WTC11 (cell line): ENCODE measurements at regions not wholly inside any gene's neighbourhood (a gene's known extent, or its start where the extent isn't known, plus 50 kb on each side); places are given as distances from the start of the nearest gene placed in this dataset.

ENCODE experiments used
- ATAC-seq: fragments of 200-7000 bp; cut with Tn5 transposase; 2 replicates; pipeline ENCODE4 v1.10.0; 2021; ENCODE audit warnings: mild to moderate bottlenecking, moderate library complexity
- CTCF ChIA-PET: fragments of 300-600 bp; sonication (Branson Sonifier 250); formaldehyde crosslinking; loops from one replicate; lab custom pipeline; 2021; ENCODE audit warnings: antibody characterized with exemption; lab: Charles Lee
- POLR2A ChIA-PET: fragments of 350-600 bp; sonication (Branson Sonifier 250); formaldehyde crosslinking; loops from one replicate; lab custom pipeline; 2021; ENCODE audit warnings: antibody characterized with exemption; lab: Charles Lee
- DNase-seq: peaks from one replicate; pipeline ENCODE4 v3.0.0; 2021; ENCODE audit warnings: low spot score
- H3K27ac Mint-ChIP-seq: 2 replicates; pipeline ENCODE4 v1.8.0; 2021; ENCODE audit warnings: mixed read lengths
- H3K27me3 Mint-ChIP-seq: 2 replicates; pipeline ENCODE4 v1.8.0; 2021; ENCODE audit warnings: low read depth, mild to moderate bottlenecking, moderate library complexity, mixed read lengths
- H3K36me3 Mint-ChIP-seq: 2 replicates; pipeline ENCODE4 v1.8.0; 2021; ENCODE audit warnings: mixed read lengths
- H3K4me1 Mint-ChIP-seq: 2 replicates; pipeline ENCODE4 v1.8.0; 2022; ENCODE audit warnings: mixed read lengths
- H3K4me3 Mint-ChIP-seq: 2 replicates; pipeline ENCODE4 v1.8.0; 2021; ENCODE audit warnings: mild to moderate bottlenecking, moderate library complexity, mixed read lengths
- H3K9me3 Mint-ChIP-seq: 2 replicates; pipeline ENCODE4 v1.8.0; 2021; ENCODE audit warnings: mixed read lengths
- ATF1 ChIP-seq: sonication (generic); formaldehyde crosslinking; IDR thresholded peaks from 2 replicates; pipeline ENCODE4 v1.8.1; 2023; ENCODE audit warnings: mild to moderate bottlenecking, moderate library complexity, missing genetic modification reagents
- ATF3 ChIP-seq: sonication (generic); formaldehyde crosslinking; conservative IDR thresholded peaks from 2 replicates; pipeline ENCODE4 v1.8.1; 2022; ENCODE audit warnings: mild to moderate bottlenecking, missing genetic modification reagents
- CBFB ChIP-seq: sonication (generic); formaldehyde crosslinking; IDR thresholded peaks from 2 replicates; pipeline ENCODE4 v1.8.1; 2022; ENCODE audit warnings: mild to moderate bottlenecking, low read depth, missing genetic modification reagents
- CREM ChIP-seq: sonication (generic); formaldehyde crosslinking; IDR thresholded peaks from 2 replicates; pipeline ENCODE4 v1.8.1; 2022; ENCODE audit warnings: mild to moderate bottlenecking, missing genetic modification reagents, moderate library complexity
- E2F1 ChIP-seq: sonication (generic); formaldehyde crosslinking; IDR thresholded peaks from 2 replicates; pipeline ENCODE4 v1.8.0; 2022; ENCODE audit warnings: mild to moderate bottlenecking, missing genetic modification reagents
- E2F5 ChIP-seq: sonication (generic); formaldehyde crosslinking; IDR thresholded peaks from 2 replicates; pipeline ENCODE4 v1.8.1; 2022; ENCODE audit warnings: mild to moderate bottlenecking, moderate library complexity, missing genetic modification reagents
- EMX1 ChIP-seq: fragments of 250-450 bp; sonication (Bioruptor Pico); IDR thresholded peaks from 2 replicates; pipeline ENCODE4 v1.8.0; 2021; ENCODE audit warnings: mild to moderate bottlenecking
- ESRRA ChIP-seq: sonication (generic); formaldehyde crosslinking; IDR thresholded peaks from 2 replicates; pipeline ENCODE4 v1.8.1; 2022; ENCODE audit warnings: mild to moderate bottlenecking, missing genetic modification reagents, borderline replicate concordance
- FOXP1 ChIP-seq: sonication (generic); formaldehyde crosslinking; IDR thresholded peaks from 2 replicates; pipeline ENCODE4 v1.8.0; 2022; ENCODE audit warnings: missing genetic modification reagents, mild to moderate bottlenecking, moderate library complexity, borderline replicate concordance
- HMGA2 ChIP-seq: fragments of 250-450 bp; sonication (Bioruptor Pico); IDR thresholded peaks from 2 replicates; pipeline ENCODE4 v1.4.0; 2021; ENCODE audit warnings: mild to moderate bottlenecking, moderate library complexity
- JAZF1 ChIP-seq: fragments of 250-450 bp; sonication (Bioruptor Pico); IDR thresholded peaks from 2 replicates; pipeline ENCODE4 v1.9.0; 2021; ENCODE audit warnings: moderate library complexity, mild to moderate bottlenecking, inconsistent platforms
- KAT7 ChIP-seq: sonication (generic); formaldehyde crosslinking; IDR thresholded peaks from 2 replicates; pipeline ENCODE4 v1.8.1; 2023; ENCODE audit warnings: missing genetic modification reagents, mild to moderate bottlenecking, borderline replicate concordance
- MYBL2 ChIP-seq: sonication (generic); formaldehyde crosslinking; IDR thresholded peaks from 2 replicates; pipeline ENCODE4 v1.8.1; 2023; ENCODE audit warnings: mild to moderate bottlenecking, moderate library complexity, missing genetic modification reagents
- NFATC4 ChIP-seq: fragments of 250-450 bp; sonication (Bioruptor Pico); IDR thresholded peaks from 2 replicates; pipeline ENCODE4 v1.9.0; 2021; ENCODE audit warnings: mild to moderate bottlenecking
- NR2C2 ChIP-seq: sonication (generic); formaldehyde crosslinking; IDR thresholded peaks from 2 replicates; pipeline ENCODE4 v1.8.0; 2022; ENCODE audit warnings: mild to moderate bottlenecking, missing genetic modification reagents
- PREB ChIP-seq: sonication (generic); formaldehyde crosslinking; IDR thresholded peaks from 2 replicates; pipeline ENCODE4 v1.8.1; 2022; ENCODE audit warnings: mild to moderate bottlenecking, missing genetic modification reagents, moderate library complexity, borderline replicate concordance
- RELA ChIP-seq: sonication (generic); formaldehyde crosslinking; IDR thresholded peaks from 2 replicates; pipeline ENCODE4 v1.8.1; 2022; ENCODE audit warnings: missing genetic modification reagents, mild to moderate bottlenecking, borderline replicate concordance
- SP1 ChIP-seq: sonication (generic); formaldehyde crosslinking; conservative IDR thresholded peaks from 2 replicates; pipeline ENCODE4 v1.8.1; 2022; ENCODE audit warnings: missing genetic modification reagents
- STAT6 ChIP-seq: sonication (generic); formaldehyde crosslinking; conservative IDR thresholded peaks from 2 replicates; pipeline ENCODE4 v1.8.1; 2023; ENCODE audit warnings: mild to moderate bottlenecking, low read depth, missing genetic modification reagents, moderate library complexity
- ZBTB43 ChIP-seq: sonication (generic); formaldehyde crosslinking; IDR thresholded peaks from 2 replicates; pipeline ENCODE4 v1.8.1; 2023; ENCODE audit warnings: mild to moderate bottlenecking, missing genetic modification reagents
- ZMAT4 ChIP-seq: fragments of 250-450 bp; sonication (Bioruptor Pico); IDR thresholded peaks from 2 replicates; pipeline ENCODE4 v1.9.0; 2021; ENCODE audit warnings: mild to moderate bottlenecking
- ZNF138 ChIP-seq: sonication (generic); formaldehyde crosslinking; conservative IDR thresholded peaks from 2 replicates; pipeline ENCODE4 v1.8.1; 2022; ENCODE audit warnings: mild to moderate bottlenecking, moderate library complexity, missing genetic modification reagents
- ZNF317 ChIP-seq: sonication (generic); formaldehyde crosslinking; IDR thresholded peaks from 2 replicates; pipeline ENCODE4 v1.8.1; 2023; ENCODE audit warnings: low read depth, mild to moderate bottlenecking, moderate library complexity, missing genetic modification reagents, borderline replicate concordance
- ZNF416 ChIP-seq: fragments of 250-450 bp; sonication (Bioruptor Pico); IDR thresholded peaks from 2 replicates; pipeline ENCODE4 v1.9.0; 2021; ENCODE audit warnings: mild to moderate bottlenecking, inconsistent platforms
- ZNF425 ChIP-seq: fragments of 250-450 bp; sonication (Bioruptor Pico); conservative IDR thresholded peaks from 2 replicates; pipeline ENCODE4 v1.9.0; 2021; ENCODE audit warnings: mild to moderate bottlenecking
- ZNF512 ChIP-seq: sonication (generic); formaldehyde crosslinking; IDR thresholded peaks from 2 replicates; pipeline ENCODE4 v1.8.1; 2022; ENCODE audit warnings: missing genetic modification reagents, borderline replicate concordance

- Mint-ChIP-seq H3K9me3 (peaks cover 22% of the 10 kb centered on the region), H3K27me3 (peaks cover 8% of the 10 kb centered on the region), H3K36me3 (0 out of 2 replicates have a peak, but pooled peaks cover 3% of the 10 kb centered on the region), H3K4me3 (no peak overlapping the region), H3K4me1 (no peaks in the 10 kb centered on the region), H3K27ac (no peak overlapping the region)
- POLR2A ChIA-PET: no interaction called here
- TF ChIP-seq NFATC4: no peak
- TF ChIP-seq ZNF416 (CRISPR knock-in tag): no peak
- TF ChIP-seq ATF3: no peak
- TF ChIP-seq RELA (CRISPR knock-in tag): no peak
- TF ChIP-seq STAT6: no peak
- TF ChIP-seq HMGA2 (CRISPR knock-in tag): no peak
- TF ChIP-seq MYBL2 (CRISPR knock-in tag): no peak
- TF ChIP-seq ZNF317 (CRISPR knock-in tag): no peak
- TF ChIP-seq NR2C2: no peak
- no peak for TF ChIP-seq SP1
- no peak for TF ChIP-seq ZBTB43 (CRISPR knock-in tag)
- TF ChIP-seq CREM (CRISPR knock-in tag): no peak
- no peak for TF ChIP-seq ZNF425 (CRISPR knock-in tag)
- no peak for TF ChIP-seq ESRRA (CRISPR knock-in tag)
- TF ChIP-seq JAZF1: no peak
- DNase-seq (no peak), ATAC-seq (no peak)
- CTCF ChIA-PET: interaction anchor here (6.5 kb wide), 1 partner anchor 31 kb away, joined by 67 read pairs; no protein-coding TSS in a partner anchor
Observed at GRCh38 chr9:92170848-92171247, 55.6 kb upstream of the SPTLC1 start.

- Mint-ChIP-seq H3K27me3 (no peaks in the 10 kb centered on the region), H3K4me3 (no peak overlapping the region), H3K36me3 (no peaks in the 10 kb centered on the region), H3K4me1 (no peaks in the 10 kb centered on the region), H3K9me3 (peaks cover 12% of the 10 kb centered on the region), H3K27ac (no peak overlapping the region)
- ChIA-PET CTCF (no interaction called here), POLR2A (no interaction called here)
- no peak for ATAC-seq
- no peak for DNase-seq
- TF ChIP-seq ATF1 (CRISPR knock-in tag): no peak
- no peak for TF ChIP-seq E2F1 (CRISPR knock-in tag)
- TF ChIP-seq KAT7 (CRISPR knock-in tag): no peak
- no peak for TF ChIP-seq NFATC4
- no peak for TF ChIP-seq FOXP1 (CRISPR knock-in tag)
- no peak for TF ChIP-seq E2F5 (CRISPR knock-in tag)
- no peak for TF ChIP-seq ZMAT4 (CRISPR knock-in tag)
- TF ChIP-seq ZNF512 (CRISPR knock-in tag): no peak
- TF ChIP-seq CBFB (CRISPR knock-in tag): no peak
- no peak for TF ChIP-seq ZNF138
- TF ChIP-seq PREB (CRISPR knock-in tag): no peak
- TF ChIP-seq EMX1: no peak
Observed at GRCh38 chr9:92165484-92165883, 50.3 kb upstream of the SPTLC1 start.
